Endodermal cell (in vitro differentiated cells): ENCODE measurements at regions not wholly inside any gene's neighbourhood (a gene's known extent, or its start where the extent isn't known, plus 50 kb on each side); places are given as distances from the start of the nearest gene placed in this dataset.

Experiments
- DNase-seq: peaks from one replicate; pipeline ENCODE4 v3.0.0-alpha.2; 2017
- H3K27ac ChIP-seq: 2 replicates; pipeline ENCODE4 v1.5.1; 2013; ENCODE audit warnings: mild to moderate bottlenecking, low read depth, low read length, moderate library complexity
- H3K27me3 ChIP-seq: 2 replicates; pipeline ENCODE4 v1.6.1; 2013; ENCODE audit warnings: mild to moderate bottlenecking, low read length, moderate library complexity; ENCODE audit not compliant: insufficient read depth, control insufficient read depth, poor library complexity, severe bottlenecking
- H3K36me3 ChIP-seq: 2 replicates; pipeline ENCODE4 v1.7.0; 2013; ENCODE audit warnings: mild to moderate bottlenecking, low read length, moderate library complexity; ENCODE audit not compliant: control insufficient read depth, insufficient read depth
- H3K4me1 ChIP-seq: one replicate; pipeline ENCODE4 v1.7.0; 2013; ENCODE audit warnings: low read length; ENCODE audit not compliant: control insufficient read depth, insufficient read depth
- H3K4me3 ChIP-seq: 2 replicates; pipeline ENCODE4 v1.5.1; 2013; ENCODE audit warnings: mild to moderate bottlenecking, low read length, moderate library complexity
- H3K9ac ChIP-seq: 2 replicates; pipeline ENCODE4 v1.6.1; 2013; ENCODE audit warnings: mild to moderate bottlenecking, low read length, moderate library complexity; ENCODE audit not compliant: poor library complexity, severe bottlenecking; ENCODE audit errors: extremely low read depth
- H3K9me3 ChIP-seq: 2 replicates; pipeline ENCODE4 v1.6.1; 2013; ENCODE audit warnings: mild to moderate bottlenecking, low read length, moderate library complexity; ENCODE audit not compliant: control insufficient read depth
- H3K27ac Mint-ChIP-seq: 2 replicates; pipeline ENCODE4 v1.8.0; 2020; ENCODE audit warnings: mixed read lengths
- H3K27me3 Mint-ChIP-seq: 2 replicates; pipeline ENCODE4 v1.8.0; 2021; ENCODE audit warnings: mild to moderate bottlenecking, mixed read lengths; ENCODE audit not compliant: insufficient read depth
- H3K36me3 Mint-ChIP-seq: 2 replicates; pipeline ENCODE4 v1.8.0; 2020; ENCODE audit warnings: low read depth, mixed read lengths
- H3K4me1 Mint-ChIP-seq: 2 replicates; pipeline ENCODE4 v1.8.0; 2020; ENCODE audit warnings: mixed read lengths
- H3K4me3 Mint-ChIP-seq: 2 replicates; pipeline ENCODE4 v1.8.0; 2020; ENCODE audit warnings: mild to moderate bottlenecking, moderate library complexity, mixed read lengths
- H3K9me3 Mint-ChIP-seq: 2 replicates; pipeline ENCODE4 v1.8.0; 2020; ENCODE audit warnings: mild to moderate bottlenecking, mixed read lengths
- whole genome bisulfite sequencing, 2 experiments: methylation state at CpG; one replicate each; pipeline versions ENCODE4 v1.1.5 to v1.1.7; 2013; ENCODE audit warnings: missing lambda C conversion rate in 2 of 2, mixed read lengths in 1 of 2; ENCODE audit not compliant: insufficient coverage in 1 of 2, insufficient read length in 1 of 2; 5-methylcytosine and 5-hydroxymethylcytosine counted together
- TF ChIP-seq, protein P1 (sequence below): fragments of 200-600 bp; sonication (generic); conservative IDR thresholded peaks from 2 replicates; pipeline ENCODE4 v1.5.0; 2021; ENCODE audit warnings: antibody characterized with exemption, mild to moderate bottlenecking

DNA sequence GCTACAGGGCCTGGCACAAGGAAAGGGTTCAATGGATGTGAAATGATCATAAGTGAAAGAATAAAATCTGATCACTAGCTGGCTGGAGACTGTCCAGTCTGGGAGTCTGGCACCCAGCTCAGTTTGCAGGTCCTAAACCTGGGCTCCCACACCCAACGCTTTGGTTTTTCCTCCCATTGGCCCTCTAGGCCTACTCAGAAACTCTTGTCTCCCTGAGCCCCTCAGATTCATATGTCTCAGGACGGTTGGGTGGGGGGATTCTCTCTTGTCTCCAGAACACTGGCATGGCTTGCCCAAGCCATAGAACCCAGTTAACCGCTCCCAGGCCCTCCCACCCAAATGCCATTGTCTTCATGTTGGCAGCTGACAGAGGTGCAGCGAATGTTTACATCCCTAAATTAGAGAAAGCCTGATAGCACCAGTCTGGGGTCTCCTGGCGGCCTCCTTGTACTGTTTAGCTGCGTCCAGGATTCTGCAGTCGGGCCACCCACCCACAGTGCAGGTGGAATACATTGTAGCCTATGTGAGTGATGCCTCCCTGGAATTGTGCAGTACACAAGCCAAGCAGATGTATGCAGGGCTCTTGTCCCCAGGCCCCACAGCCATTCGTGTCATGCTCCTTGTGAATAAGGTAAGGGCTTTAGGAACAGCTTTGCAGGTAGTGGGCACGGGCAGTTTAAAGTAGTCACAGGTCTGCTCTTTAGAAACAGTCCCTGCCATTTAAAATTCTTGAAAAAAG is 266.3 kb downstream of the XXYLT1 start:
- Histone ChIP-seq H3K27ac (no peak overlapping the region), H3K9ac (no peak overlapping the region), H3K36me3 (no peaks in the 10 kb centered on the region), H3K4me1 (no peaks in the 10 kb centered on the region), H3K9me3 (peaks cover 10% of the 10 kb centered on the region), H3K4me3 (no peak overlapping the region), H3K27me3 (no peaks in the 10 kb centered on the region)
- Mint-ChIP-seq H3K9me3 (peaks cover 19% of the 10 kb centered on the region), H3K4me1 (peaks cover 6% of the 10 kb centered on the region), H3K27ac (no peak overlapping the region), H3K4me3 (no peak overlapping the region), H3K36me3 (no peaks in the 10 kb centered on the region), H3K27me3 (no peaks in the 10 kb centered on the region)
- TF ChIP-seq, protein P1, sequence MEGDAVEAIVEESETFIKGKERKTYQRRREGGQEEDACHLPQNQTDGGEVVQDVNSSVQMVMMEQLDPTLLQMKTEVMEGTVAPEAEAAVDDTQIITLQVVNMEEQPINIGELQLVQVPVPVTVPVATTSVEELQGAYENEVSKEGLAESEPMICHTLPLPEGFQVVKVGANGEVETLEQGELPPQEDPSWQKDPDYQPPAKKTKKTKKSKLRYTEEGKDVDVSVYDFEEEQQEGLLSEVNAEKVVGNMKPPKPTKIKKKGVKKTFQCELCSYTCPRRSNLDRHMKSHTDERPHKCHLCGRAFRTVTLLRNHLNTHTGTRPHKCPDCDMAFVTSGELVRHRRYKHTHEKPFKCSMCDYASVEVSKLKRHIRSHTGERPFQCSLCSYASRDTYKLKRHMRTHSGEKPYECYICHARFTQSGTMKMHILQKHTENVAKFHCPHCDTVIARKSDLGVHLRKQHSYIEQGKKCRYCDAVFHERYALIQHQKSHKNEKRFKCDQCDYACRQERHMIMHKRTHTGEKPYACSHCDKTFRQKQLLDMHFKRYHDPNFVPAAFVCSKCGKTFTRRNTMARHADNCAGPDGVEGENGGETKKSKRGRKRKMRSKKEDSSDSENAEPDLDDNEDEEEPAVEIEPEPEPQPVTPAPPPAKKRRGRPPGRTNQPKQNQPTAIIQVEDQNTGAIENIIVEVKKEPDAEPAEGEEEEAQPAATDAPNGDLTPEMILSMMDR: no peak
- WGBS, 2 experiments: 84 to 100% methylated on average over 4 to 9 of the region's 9 CpGs
- peak; percentile 27 for DNase-seq

DNA sequence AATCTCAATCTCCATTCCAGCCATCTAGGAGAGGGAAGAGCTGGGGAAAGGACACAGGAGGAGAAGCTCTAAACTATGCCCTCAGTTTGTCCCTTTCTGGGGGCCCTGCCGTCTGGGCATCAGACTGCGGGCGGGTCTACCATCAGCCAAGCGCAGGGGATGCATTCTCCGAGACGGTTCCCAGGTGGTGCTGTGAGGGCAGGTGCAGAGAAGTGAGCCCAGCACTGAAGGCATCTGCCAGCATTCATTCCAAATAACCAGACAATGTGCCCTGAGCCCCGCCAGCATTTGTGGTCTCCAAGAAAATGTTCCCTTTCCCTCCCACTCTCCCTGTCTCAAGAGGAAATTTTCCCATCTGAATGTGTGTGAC is 265.7 kb downstream of the XXYLT1 start:
- peaks cover 2% of the 10 kb centered on the region for H3K27me3 Mint-ChIP-seq
- peaks cover 24% of the 10 kb centered on the region for H3K9me3 Mint-ChIP-seq
- Histone ChIP-seq H3K4me3 (no peak overlapping the region), H3K36me3 (no peaks in the 10 kb centered on the region), H3K4me1 (no peaks in the 10 kb centered on the region), H3K9ac (no peak overlapping the region), H3K27ac (no peak overlapping the region), H3K27me3 (no peaks in the 10 kb centered on the region), H3K9me3 (peaks cover 15% of the 10 kb centered on the region)
- no peaks in the 10 kb centered on the region for H3K36me3 Mint-ChIP-seq
- TF ChIP-seq, protein P1: peak; percentile 55
- H3K4me1 Mint-ChIP-seq: peaks cover 6% of the 10 kb centered on the region
- peak; percentile 55 for DNase-seq
- H3K27ac Mint-ChIP-seq: no peak overlapping the region
- no peak overlapping the region for H3K4me3 Mint-ChIP-seq
- WGBS, 2 experiments: 90 to 100% methylated on average over 3 to 7 of the region's 7 CpGs

DNA sequence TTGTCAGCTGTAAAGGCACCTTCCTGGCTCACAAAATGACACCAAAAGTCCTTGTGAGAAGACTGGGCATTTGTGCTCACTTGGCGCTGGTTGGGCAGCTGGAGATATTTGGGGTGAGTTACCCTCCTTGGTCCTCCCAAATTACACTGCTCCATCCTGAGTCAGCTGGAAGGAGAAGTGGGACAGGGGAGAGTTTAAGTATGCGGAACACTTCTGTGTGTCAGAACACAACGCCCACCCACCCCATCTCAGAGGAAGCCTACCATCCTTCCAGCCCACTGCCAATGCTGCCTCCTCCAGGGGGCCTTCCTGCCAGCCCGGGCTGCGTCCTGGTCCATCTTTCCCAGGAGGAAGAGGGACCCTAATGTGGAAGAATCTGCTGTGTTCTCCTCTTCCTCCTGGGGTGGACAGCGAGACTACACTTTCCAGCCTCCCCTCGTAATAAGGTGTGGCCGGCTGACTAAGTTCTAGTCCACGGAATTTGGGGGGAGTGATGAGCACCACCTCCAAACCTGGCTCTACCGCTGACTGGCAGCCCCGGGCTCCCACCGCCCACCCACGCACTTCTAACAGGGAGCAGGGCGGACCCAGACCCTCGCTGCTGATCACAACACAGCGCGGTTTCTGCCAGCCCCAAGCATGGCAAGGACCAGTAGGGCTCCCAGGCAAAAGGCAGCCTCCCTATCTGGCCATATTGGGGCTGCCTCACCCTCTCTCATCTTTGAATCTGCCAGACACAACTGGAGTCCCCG is 265.0 kb downstream of the XXYLT1 start:
- Mint-ChIP-seq H3K9me3 (peaks cover 31% of the 10 kb centered on the region), H3K27ac (no peak overlapping the region), H3K4me1 (peaks cover 6% of the 10 kb centered on the region), H3K4me3 (no peak overlapping the region), H3K36me3 (no peaks in the 10 kb centered on the region), H3K27me3 (peaks cover 2% of the 10 kb centered on the region)
- Histone ChIP-seq H3K9ac (no peak overlapping the region), H3K9me3 (peaks cover 16% of the 10 kb centered on the region), H3K4me3 (no peak overlapping the region), H3K27me3 (no peaks in the 10 kb centered on the region), H3K4me1 (no peaks in the 10 kb centered on the region), H3K36me3 (no peaks in the 10 kb centered on the region), H3K27ac (no peak overlapping the region)
- DNase-seq: peak; percentile 30
- WGBS, 2 experiments: 91 to 98% methylated on average over 11 to 18 of the region's 18 CpGs
- TF ChIP-seq, protein P1: no peak
